NB4 (cell line): ENCODE measurements at regions not wholly inside any gene's neighbourhood (a gene's known extent, or its start where the extent isn't known, plus 50 kb on each side); places are given as distances from the start of the nearest gene placed in this dataset.

Source experiments
- DNase-seq: peaks from one replicate; pipeline ENCODE4 v3.0.0; 2010; ENCODE audit warnings: low read depth
- H3K4me3 ChIP-seq: one replicate; pipeline ENCODE4 v1.5.1; 2011; ENCODE audit warnings: mild to moderate bottlenecking, low read depth, low read length, moderate library complexity
- MAX ChIP-seq: IDR thresholded peaks from 2 replicates; pipeline ENCODE4 v1.6.1; 2011; ENCODE audit warnings: low read depth, low read length
- MYC ChIP-seq: IDR thresholded peaks from 2 replicates; pipeline ENCODE4 v1.6.1; 2011; ENCODE audit warnings: low read depth, low read length
- POLR2A ChIP-seq: IDR thresholded peaks from 2 replicates; pipeline ENCODE4 v1.6.1; 2011; ENCODE audit warnings: mild to moderate bottlenecking; ENCODE audit not compliant: insufficient read length; ENCODE audit errors: extremely low read depth
- TF ChIP-seq, protein P1 (sequence below): IDR thresholded peaks from one replicate; pipeline ENCODE4 v1.5.1; 2012; ENCODE audit warnings: low read depth, low read length

DNA sequence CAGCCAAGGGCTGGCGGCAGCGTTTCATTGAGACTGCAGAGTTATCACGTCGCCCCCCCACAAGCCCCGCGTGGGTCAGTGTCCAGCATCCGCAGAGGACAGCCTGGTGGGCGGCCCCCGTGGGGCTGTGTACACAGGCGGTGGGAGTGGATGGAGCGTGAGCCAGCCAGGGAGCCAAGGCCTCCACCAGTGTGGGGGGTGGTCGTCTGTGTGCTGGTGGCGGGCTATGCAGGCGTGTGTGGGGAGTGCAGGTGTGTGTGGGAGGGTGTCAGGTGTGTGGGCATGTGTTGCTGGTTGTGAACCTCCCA lies 56.5 kb upstream of the NKX1-1 start:
- DNase-seq: no peak

GRCh38 chr4:1462009-1462767 lies 55.9 kb upstream of the NKX1-1 start:
- DNase-seq: no peak
- no peak overlapping the region for H3K4me3 ChIP-seq
- no peak for TF ChIP-seq MAX
- TF ChIP-seq MYC: no peak
- TF ChIP-seq POLR2A: no peak
- TF ChIP-seq, protein P1, sequence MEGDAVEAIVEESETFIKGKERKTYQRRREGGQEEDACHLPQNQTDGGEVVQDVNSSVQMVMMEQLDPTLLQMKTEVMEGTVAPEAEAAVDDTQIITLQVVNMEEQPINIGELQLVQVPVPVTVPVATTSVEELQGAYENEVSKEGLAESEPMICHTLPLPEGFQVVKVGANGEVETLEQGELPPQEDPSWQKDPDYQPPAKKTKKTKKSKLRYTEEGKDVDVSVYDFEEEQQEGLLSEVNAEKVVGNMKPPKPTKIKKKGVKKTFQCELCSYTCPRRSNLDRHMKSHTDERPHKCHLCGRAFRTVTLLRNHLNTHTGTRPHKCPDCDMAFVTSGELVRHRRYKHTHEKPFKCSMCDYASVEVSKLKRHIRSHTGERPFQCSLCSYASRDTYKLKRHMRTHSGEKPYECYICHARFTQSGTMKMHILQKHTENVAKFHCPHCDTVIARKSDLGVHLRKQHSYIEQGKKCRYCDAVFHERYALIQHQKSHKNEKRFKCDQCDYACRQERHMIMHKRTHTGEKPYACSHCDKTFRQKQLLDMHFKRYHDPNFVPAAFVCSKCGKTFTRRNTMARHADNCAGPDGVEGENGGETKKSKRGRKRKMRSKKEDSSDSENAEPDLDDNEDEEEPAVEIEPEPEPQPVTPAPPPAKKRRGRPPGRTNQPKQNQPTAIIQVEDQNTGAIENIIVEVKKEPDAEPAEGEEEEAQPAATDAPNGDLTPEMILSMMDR: no peak

More for the DNA sequence above, 56.5 kb upstream of the NKX1-1 start:
- no peak overlapping the region for H3K4me3 ChIP-seq
- TF ChIP-seq MAX (no peak), POLR2A (no peak), MYC (no peak)
- TF ChIP-seq, protein P1: no peak

DNA sequence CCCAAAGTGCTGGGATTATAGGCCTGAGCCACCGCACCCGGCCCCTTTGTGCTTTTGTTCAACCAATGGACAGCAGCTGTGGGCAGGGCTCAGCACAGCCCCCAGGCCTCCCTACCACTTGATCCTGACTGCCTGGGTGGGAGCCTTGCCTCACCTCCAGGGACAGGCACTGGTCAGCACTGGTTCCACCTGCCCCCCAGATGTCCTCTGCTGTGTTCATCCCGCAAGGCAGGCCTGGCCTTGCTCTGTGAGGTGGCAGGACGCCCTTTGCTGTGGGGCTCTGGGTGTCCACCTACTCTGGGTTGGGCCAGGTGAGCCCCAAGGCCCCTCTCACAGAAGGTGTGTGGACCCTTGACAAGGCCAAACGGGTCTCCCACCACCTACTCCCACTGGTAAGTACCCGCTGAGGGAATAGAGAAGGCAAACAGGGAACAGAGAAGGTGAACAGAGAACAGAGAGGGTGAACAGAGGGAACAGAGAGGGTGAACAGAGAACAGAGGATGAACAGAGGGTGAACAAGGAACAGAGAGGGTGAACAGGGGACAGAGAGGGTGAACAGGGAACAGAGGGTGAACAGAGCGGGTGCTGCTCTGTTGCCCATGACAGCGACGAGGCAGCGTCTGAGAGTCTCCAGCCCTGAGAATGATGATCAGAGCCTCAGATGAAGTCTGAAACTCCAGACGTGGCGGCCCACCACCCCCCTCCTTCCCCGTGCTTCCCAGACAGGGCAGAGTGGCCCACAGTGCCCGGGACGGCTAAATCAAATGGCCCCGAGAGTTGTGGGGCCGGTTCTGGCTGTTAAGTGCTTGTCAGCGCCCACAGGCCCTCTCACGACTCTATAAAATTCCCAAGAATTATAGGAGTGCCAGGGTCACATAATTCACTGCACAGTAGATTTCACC lies 55.0 kb upstream of the NKX1-1 start:
- TF ChIP-seq POLR2A (no peak), MAX (no peak), MYC (no peak)
- TF ChIP-seq, protein P1: no peak
- no peak overlapping the region for H3K4me3 ChIP-seq
- no peak for DNase-seq

GRCh38 chr4:1459722-1460511 lies 53.7 kb upstream of the NKX1-1 start:
- no peak for TF ChIP-seq POLR2A
- TF ChIP-seq, protein P1: no peak
- TF ChIP-seq MYC: no peak
- no peak for TF ChIP-seq MAX
- no peak for DNase-seq
- H3K4me3 ChIP-seq: no peak overlapping the region

- no peak for DNase-seq
- H3K4me3 ChIP-seq: no peak overlapping the region
- no peak for TF ChIP-seq MYC
- TF ChIP-seq POLR2A: no peak
- TF ChIP-seq, protein P1: no peak
- no peak for TF ChIP-seq MAX
Observed at GRCh38 chr4:1459081-1459721, 53.0 kb upstream of the NKX1-1 start.
